CD4-positive, alpha-beta memory T cell (primary cell): ENCODE measurements at regions not wholly inside any gene's neighbourhood (a gene's known extent, or its start where the extent isn't known, plus 50 kb on each side); places are given as distances from the start of the nearest gene placed in this dataset.

Experiments used
- CTCF ChIA-PET: fragments of 350-600 bp; sonication (Branson Sonifier 250); formaldehyde crosslinking; loops from one replicate; lab custom pipeline; 2021; ENCODE audit warnings: inconsistent platforms; ENCODE audit not compliant: partially characterized antibody; lab: Charles Lee
- POLR2A ChIA-PET: fragments of 350-600 bp; sonication (Branson Sonifier 250); formaldehyde crosslinking; loops from one replicate; lab custom pipeline; 2021; ENCODE audit not compliant: partially characterized antibody; lab: Charles Lee
- DNase-seq, 5 donors: peaks; one replicate each; pipeline versions ENCODE4 v3.0.0 to v3.0.0-alpha.2; 2020 to 2022; ENCODE audit warnings: mixed read lengths in 1 of 5
- H3K27ac ChIP-seq: one replicate; pipeline ENCODE4 v1.7.0; 2013; ENCODE audit warnings: low read depth, low read length
- H3K27me3 ChIP-seq: 2 replicates; pipeline ENCODE4 v1.7.0; 2013; ENCODE audit warnings: mild to moderate bottlenecking, low read length, moderate library complexity; ENCODE audit not compliant: insufficient read depth
- H3K36me3 ChIP-seq: 2 replicates; pipeline ENCODE4 v1.7.0; 2013; ENCODE audit warnings: mild to moderate bottlenecking, low read length, moderate library complexity; ENCODE audit not compliant: insufficient read depth
- H3K4me1 ChIP-seq: 2 replicates; pipeline ENCODE4 v1.7.0; 2013; ENCODE audit warnings: mild to moderate bottlenecking, low read length, moderate library complexity; ENCODE audit not compliant: insufficient read depth
- H3K4me3 ChIP-seq, 2 donors: one replicate each; pipeline ENCODE4 v1.7.0; 2013; ENCODE audit warnings: low read length in 2 of 2, mild to moderate bottlenecking in 1 of 2
- H3K9me3 ChIP-seq, 2 donors: one replicate each; pipeline ENCODE4 v1.7.0; 2013; ENCODE audit warnings: low read length in 2 of 2, control low read depth in 1 of 2; ENCODE audit not compliant: control insufficient read depth in 1 of 2
- H3K27ac Mint-ChIP-seq, 7 donors: one replicate each; pipeline ENCODE4 v1.8.0; 2020 to 2021; ENCODE audit warnings: mixed read lengths in 7 of 7, mild to moderate bottlenecking in 6 of 7, inconsistent platforms in 3 of 7, moderate library complexity in 3 of 7
- H3K27me3 Mint-ChIP-seq, 2 donors: one replicate each; pipeline ENCODE4 v1.8.0; 2020 to 2021; ENCODE audit warnings: mixed read lengths in 2 of 2
- H3K36me3 Mint-ChIP-seq, 2 donors: one replicate each; pipeline ENCODE4 v1.8.0; 2020 to 2021; ENCODE audit warnings: mixed read lengths in 2 of 2, inconsistent platforms in 1 of 2, mild to moderate bottlenecking in 1 of 2
- H3K4me1 Mint-ChIP-seq, 4 donors: one replicate each; pipeline ENCODE4 v1.8.0; 2020 to 2021; ENCODE audit warnings: mixed read lengths in 4 of 4, mild to moderate bottlenecking in 1 of 4
- H3K4me3 Mint-ChIP-seq, 8 donors: one replicate each; pipeline ENCODE4 v1.8.0; 2020 to 2021; ENCODE audit warnings: mixed read lengths in 8 of 8, mild to moderate bottlenecking in 7 of 8, moderate library complexity in 6 of 8, inconsistent platforms in 3 of 8
- H3K9me3 Mint-ChIP-seq, 8 donors: one replicate each; pipeline ENCODE4 v1.8.0; 2020 to 2021; ENCODE audit warnings: mixed read lengths in 8 of 8, mild to moderate bottlenecking in 5 of 8, inconsistent platforms in 3 of 8, moderate library complexity in 1 of 8
- intact Hi-C: fragments of 100-400 bp; cut with micrococcal nuclease; formaldehyde crosslinking; loops from one replicate; pipeline ENCODE4 v1.15.1; 2023

DNA sequence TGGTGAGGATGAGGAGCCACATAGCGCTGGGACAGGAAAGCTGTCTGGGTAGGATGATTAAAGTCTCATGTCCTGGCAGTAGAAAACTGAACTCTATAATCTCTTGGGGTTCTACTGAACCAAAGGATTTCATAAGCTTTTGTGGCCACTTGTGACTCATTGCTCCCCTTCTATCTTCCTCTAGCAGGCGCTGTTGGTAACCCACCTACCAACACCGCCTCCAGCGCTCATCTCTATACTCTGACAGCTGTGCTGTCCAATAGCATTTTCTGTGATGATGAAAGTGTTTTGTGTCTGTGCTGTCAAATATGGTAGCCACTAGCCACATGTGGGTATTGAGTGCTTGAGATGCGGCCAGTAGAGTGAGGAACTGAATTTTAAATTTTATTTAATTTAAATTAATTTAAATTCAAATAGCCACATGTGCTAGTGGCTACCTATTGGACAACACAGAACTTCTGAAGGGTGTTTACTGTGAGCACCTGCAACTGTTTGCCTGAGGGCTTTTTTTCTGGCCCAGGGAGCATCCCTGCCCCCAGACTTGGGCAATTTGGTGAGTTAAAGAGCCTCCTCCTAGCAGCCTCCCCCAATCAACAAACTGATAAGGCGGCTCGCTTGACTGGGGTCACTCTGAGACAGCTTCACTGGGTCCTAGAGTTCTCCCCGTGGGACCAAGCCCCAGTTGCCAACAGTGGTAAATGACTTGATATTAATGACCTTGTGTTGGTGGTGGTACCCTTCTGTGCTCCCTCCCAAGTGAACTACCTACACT is 169.2 kb upstream of the ATP6AP2 start:
- no peaks in the 10 kb centered on the region for H3K4me1 Mint-ChIP-seq
- H3K36me3 Mint-ChIP-seq: no peaks in the 10 kb centered on the region
- no peak overlapping the region for H3K4me3 Mint-ChIP-seq
- H3K27ac ChIP-seq: no peak overlapping the region
- H3K36me3 ChIP-seq: no peaks in the 10 kb centered on the region
- ChIA-PET CTCF (no interaction called here), POLR2A (no interaction called here)
- H3K4me3 ChIP-seq: no peak overlapping the region
- H3K9me3 Mint-ChIP-seq: peaks cover 0 to 25% (median 14%) of the 10 kb centered on the region in 8 donors
- no peak for DNase-seq
- no peak overlapping the region for H3K27ac Mint-ChIP-seq
- H3K9me3 ChIP-seq: no peaks in the 10 kb centered on the region
- intact Hi-C loops: no loop called here
- no peaks in the 10 kb centered on the region for H3K27me3 ChIP-seq
- no peaks in the 10 kb centered on the region for H3K27me3 Mint-ChIP-seq
- H3K4me1 ChIP-seq: no peaks in the 10 kb centered on the region

DNA sequence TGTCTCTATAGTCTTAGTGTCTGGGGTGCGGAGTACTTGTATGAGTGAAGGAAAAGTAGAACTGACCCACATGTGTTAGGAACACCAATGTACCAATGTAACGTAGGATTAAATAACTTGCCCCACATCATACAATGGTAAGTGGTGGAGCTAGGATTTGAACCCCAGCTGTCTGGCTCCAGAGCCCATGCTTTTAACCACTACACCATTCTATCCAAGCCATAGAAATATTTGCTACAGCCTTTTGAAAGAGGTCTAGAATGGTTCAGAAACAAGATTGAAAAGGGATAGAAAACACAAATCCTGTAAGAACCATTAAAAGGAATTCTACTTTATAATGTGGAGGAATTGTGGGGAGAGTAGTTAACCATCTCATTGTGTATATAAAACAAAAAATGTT is 169.9 kb upstream of the ATP6AP2 start:
- CTCF ChIA-PET: no interaction called here
- H3K27me3 ChIP-seq: no peaks in the 10 kb centered on the region
- no peaks in the 10 kb centered on the region for H3K4me1 Mint-ChIP-seq
- intact Hi-C loops: no loop called here
- no peak overlapping the region for H3K4me3 Mint-ChIP-seq
- H3K27ac ChIP-seq: no peak overlapping the region
- H3K27me3 Mint-ChIP-seq: no peaks in the 10 kb centered on the region
- no peak overlapping the region for H3K4me3 ChIP-seq
- H3K4me1 ChIP-seq: no peaks in the 10 kb centered on the region
- no peaks in the 10 kb centered on the region for H3K9me3 ChIP-seq
- H3K9me3 Mint-ChIP-seq: peaks cover 0 to 25% (median 14%) of the 10 kb centered on the region in 8 donors
- DNase-seq: no peak
- H3K36me3 ChIP-seq: no peaks in the 10 kb centered on the region
- H3K36me3 Mint-ChIP-seq: no peaks in the 10 kb centered on the region
- no peak overlapping the region for H3K27ac Mint-ChIP-seq
- POLR2A ChIA-PET: no interaction called here

DNA sequence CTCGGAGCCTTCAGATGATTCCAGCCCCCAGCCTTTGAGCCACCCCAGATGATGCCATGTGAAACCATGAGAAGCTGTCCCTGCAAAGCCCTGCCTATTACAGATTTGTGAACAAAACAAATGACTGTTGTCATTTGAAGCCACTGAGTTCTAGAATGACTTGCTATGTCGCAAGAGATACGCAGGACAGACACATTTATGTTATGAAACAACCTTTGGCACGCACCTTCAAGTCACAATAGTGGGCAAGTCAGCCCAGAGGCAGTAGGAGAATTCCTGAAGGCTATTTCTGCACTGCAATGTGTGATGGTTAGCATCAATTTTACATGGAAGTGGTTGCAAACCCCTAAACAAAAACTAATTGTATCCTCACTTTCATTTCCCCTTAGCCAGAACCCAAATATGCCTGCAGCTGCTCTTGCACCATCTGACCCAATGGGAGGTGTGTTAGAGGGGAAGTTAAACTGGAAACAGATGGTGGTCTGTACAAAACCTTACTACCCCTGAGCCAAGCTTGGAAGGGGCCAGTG is 174.4 kb upstream of the ATP6AP2 start:
- no peaks in the 10 kb centered on the region for H3K36me3 ChIP-seq
- Mint-ChIP-seq H3K9me3 (peaks cover 0 to 25% (median 14%) of the 10 kb centered on the region in 8 donors), H3K36me3 (no peaks in the 10 kb centered on the region), H3K27me3 (peaks cover 0 to 3% of the 10 kb centered on the region in 2 donors), H3K4me1 (no peaks in the 10 kb centered on the region), H3K4me3 (no peak overlapping the region), H3K27ac (no peak overlapping the region)
- intact Hi-C loops: no loop called here
- H3K4me1 ChIP-seq: no peaks in the 10 kb centered on the region
- H3K27ac ChIP-seq: no peak overlapping the region
- CTCF ChIA-PET: no interaction called here
- POLR2A ChIA-PET: no interaction called here
- no peaks in the 10 kb centered on the region for H3K27me3 ChIP-seq
- H3K9me3 ChIP-seq: no peaks in the 10 kb centered on the region
- no peak overlapping the region for H3K4me3 ChIP-seq
- DNase-seq: no peak

- DNase-seq: no peak
- Mint-ChIP-seq H3K9me3 (peaks cover 0 to 24% (median 14%) of the 10 kb centered on the region in 8 donors), H3K27me3 (peaks cover 0 to 3% of the 10 kb centered on the region in 2 donors), H3K4me1 (no peaks in the 10 kb centered on the region), H3K27ac (peak overlapping the region in 1 of 7 donors; percentile 10), H3K4me3 (no peak overlapping the region), H3K36me3 (no peaks in the 10 kb centered on the region)
- H3K4me3 ChIP-seq: no peak overlapping the region
- POLR2A ChIA-PET: no interaction called here
- H3K36me3 ChIP-seq: no peaks in the 10 kb centered on the region
- no peaks in the 10 kb centered on the region for H3K4me1 ChIP-seq
- H3K27ac ChIP-seq: no peak overlapping the region
- H3K9me3 ChIP-seq: no peaks in the 10 kb centered on the region
- no peaks in the 10 kb centered on the region for H3K27me3 ChIP-seq
- intact Hi-C loops: no loop called here
- CTCF ChIA-PET: no interaction called here
Observed at GRCh38 chrX:40405399-40405798, 175.4 kb upstream of the ATP6AP2 start.

DNA sequence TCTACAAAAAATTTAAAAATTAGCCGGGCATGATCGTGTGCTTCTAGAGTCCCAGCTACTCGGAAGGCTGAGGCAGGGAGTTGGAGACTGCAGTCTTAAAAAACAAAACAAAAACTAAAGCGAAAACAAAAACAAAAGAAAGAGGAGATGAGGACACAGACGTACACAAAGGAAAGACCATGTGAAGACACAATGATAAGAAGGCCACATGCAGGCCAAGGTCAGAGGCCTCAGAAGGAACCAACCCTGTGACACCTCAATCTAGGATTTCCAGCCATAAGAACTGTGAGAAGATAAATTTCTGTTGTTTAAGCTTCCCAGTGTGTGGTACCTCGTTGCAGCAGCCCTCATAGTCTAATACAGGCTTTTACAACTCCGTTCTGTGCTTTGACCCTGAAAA is 177.0 kb upstream of the ATP6AP2 start:
- Histone ChIP-seq H3K4me3 (no peak overlapping the region), H3K36me3 (no peaks in the 10 kb centered on the region), H3K4me1 (no peaks in the 10 kb centered on the region), H3K9me3 (no peaks in the 10 kb centered on the region), H3K27ac (no peak overlapping the region), H3K27me3 (no peaks in the 10 kb centered on the region)
- no peaks in the 10 kb centered on the region for H3K4me1 Mint-ChIP-seq
- no peak overlapping the region for H3K4me3 Mint-ChIP-seq
- ChIA-PET POLR2A (no interaction called here), CTCF (no interaction called here)
- peaks cover 0 to 12% (median 4%) of the 10 kb centered on the region in 8 donors for H3K9me3 Mint-ChIP-seq
- DNase-seq: no peak
- intact Hi-C loops: no loop called here
- H3K27me3 Mint-ChIP-seq: peaks cover 0 to 3% of the 10 kb centered on the region in 2 donors
- no peak overlapping the region for H3K27ac Mint-ChIP-seq
- no peaks in the 10 kb centered on the region for H3K36me3 Mint-ChIP-seq

- H3K27me3 ChIP-seq: no peaks in the 10 kb centered on the region
- H3K4me1 ChIP-seq: no peaks in the 10 kb centered on the region
- CTCF ChIA-PET: no interaction called here
- no peaks in the 10 kb centered on the region for H3K9me3 ChIP-seq
- no peaks in the 10 kb centered on the region for H3K4me1 Mint-ChIP-seq
- no peak for DNase-seq
- H3K9me3 Mint-ChIP-seq: peaks cover 0 to 4% (median under 1%) of the 10 kb centered on the region in 8 donors
- no peak overlapping the region for H3K27ac ChIP-seq
- POLR2A ChIA-PET: no interaction called here
- H3K4me3 ChIP-seq: no peak overlapping the region
- no peaks in the 10 kb centered on the region for H3K36me3 Mint-ChIP-seq
- H3K27ac Mint-ChIP-seq: no peak overlapping the region
- H3K27me3 Mint-ChIP-seq: peaks cover 0 to 3% of the 10 kb centered on the region in 2 donors
- intact Hi-C loops: no loop called here
- no peak overlapping the region for H3K4me3 Mint-ChIP-seq
- H3K36me3 ChIP-seq: no peaks in the 10 kb centered on the region
Observed at GRCh38 chrX:40402831-40403533, 177.8 kb upstream of the ATP6AP2 start.

DNA sequence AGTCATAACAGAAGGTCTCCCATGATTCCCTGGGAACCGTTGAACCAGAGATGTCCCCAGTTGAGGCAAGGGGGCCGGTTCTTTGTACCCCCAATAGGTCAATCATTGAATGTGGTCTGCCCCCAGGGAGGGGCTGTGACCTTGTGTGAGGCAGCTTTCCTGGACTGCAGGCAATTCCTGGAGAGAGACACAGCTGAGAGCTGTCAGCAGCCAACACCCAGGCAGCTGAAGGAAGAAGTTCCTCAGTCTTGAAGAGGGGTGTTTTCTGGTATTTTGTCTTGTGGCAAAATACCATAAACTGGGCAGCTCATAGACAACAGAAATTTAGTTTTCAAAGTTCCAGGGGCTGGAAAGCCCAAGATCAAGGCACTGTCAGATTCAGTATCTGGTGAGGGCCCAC is 185.7 kb upstream of the ATP6AP2 start:
- Histone ChIP-seq H3K27me3 (no peaks in the 10 kb centered on the region), H3K27ac (no peak overlapping the region), H3K4me3 (no peak overlapping the region), H3K9me3 (no peaks in the 10 kb centered on the region), H3K36me3 (no peaks in the 10 kb centered on the region), H3K4me1 (no peaks in the 10 kb centered on the region)
- Mint-ChIP-seq H3K27ac (no peak overlapping the region), H3K27me3 (peaks cover 0 to 2% of the 10 kb centered on the region in 2 donors), H3K9me3 (peaks cover 0 to 12% (median 4%) of the 10 kb centered on the region in 8 donors), H3K4me1 (no peaks in the 10 kb centered on the region), H3K36me3 (no peaks in the 10 kb centered on the region), H3K4me3 (no peak overlapping the region)
- no peak for DNase-seq
- intact Hi-C loops: no loop called here
- ChIA-PET CTCF (no interaction called here), POLR2A (no interaction called here)
